ENCODE measurements at regions not wholly inside any gene's neighbourhood (a gene's known extent, or its start where the extent isn't known, plus 50 kb on each side); places are given as distances from the start of the nearest gene placed in this dataset.

DNA sequence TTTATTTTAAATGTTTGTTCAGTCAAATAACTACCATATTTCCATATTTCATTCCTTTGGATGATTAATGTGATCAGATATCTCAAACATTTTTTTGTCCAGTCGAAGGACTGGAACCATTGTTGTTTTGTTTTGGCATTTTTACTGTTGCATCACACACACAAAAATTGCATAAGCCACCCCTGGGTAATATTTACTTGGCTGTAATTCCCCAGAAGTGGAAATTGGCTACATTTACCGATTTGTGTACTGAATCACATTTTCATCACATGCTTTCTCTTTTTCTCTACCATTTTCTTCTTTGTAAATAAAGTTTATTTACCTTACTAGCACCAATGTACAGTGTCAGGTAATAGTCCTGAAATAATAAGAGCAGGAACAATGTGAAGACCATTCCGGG lies 1729.7 kb upstream of the WWC1 start:
- TF ChIP-seq, protein P1, sequence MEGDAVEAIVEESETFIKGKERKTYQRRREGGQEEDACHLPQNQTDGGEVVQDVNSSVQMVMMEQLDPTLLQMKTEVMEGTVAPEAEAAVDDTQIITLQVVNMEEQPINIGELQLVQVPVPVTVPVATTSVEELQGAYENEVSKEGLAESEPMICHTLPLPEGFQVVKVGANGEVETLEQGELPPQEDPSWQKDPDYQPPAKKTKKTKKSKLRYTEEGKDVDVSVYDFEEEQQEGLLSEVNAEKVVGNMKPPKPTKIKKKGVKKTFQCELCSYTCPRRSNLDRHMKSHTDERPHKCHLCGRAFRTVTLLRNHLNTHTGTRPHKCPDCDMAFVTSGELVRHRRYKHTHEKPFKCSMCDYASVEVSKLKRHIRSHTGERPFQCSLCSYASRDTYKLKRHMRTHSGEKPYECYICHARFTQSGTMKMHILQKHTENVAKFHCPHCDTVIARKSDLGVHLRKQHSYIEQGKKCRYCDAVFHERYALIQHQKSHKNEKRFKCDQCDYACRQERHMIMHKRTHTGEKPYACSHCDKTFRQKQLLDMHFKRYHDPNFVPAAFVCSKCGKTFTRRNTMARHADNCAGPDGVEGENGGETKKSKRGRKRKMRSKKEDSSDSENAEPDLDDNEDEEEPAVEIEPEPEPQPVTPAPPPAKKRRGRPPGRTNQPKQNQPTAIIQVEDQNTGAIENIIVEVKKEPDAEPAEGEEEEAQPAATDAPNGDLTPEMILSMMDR (IDR thresholded peaks at IDR 0.05; ENCODE audit: insufficient read depth, low read length, poor library complexity, severe bottlenecking), result no peak
- no peak for TF ChIP-seq EZH2phosphoT487 (conservative IDR thresholded peaks at IDR 0.05; ENCODE audit: low read length)

Measured in SU-DHL-6 (cell line).